ENCODE measurements at regions not wholly inside any gene's neighbourhood (a gene's known extent, or its start where the extent isn't known, plus 50 kb on each side); places are given as distances from the start of the nearest gene placed in this dataset.

DNA sequence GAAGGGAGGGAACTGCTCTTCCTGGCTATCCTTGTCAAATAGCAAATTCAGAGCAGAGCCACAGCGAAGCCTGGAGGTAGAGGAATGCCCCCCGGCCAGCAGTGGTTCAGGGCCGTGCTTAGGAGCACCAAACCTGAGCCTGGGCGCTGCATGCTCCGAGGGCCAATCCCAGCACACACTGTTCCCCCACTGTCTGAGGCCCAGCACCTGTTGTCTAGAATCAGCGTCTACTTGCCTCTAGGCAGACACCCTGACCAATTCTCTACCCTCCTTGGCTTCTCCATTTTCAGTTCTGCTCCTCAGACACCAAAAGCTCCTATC lies 177.6 kb upstream of the PKDCC start:
- no peak for TF ChIP-seq RNF2 (IDR thresholded peaks at IDR 0.05; ENCODE audit: borderline replicate concordance, low read depth)
- no peak for TF ChIP-seq JUNB (IDR thresholded peaks at IDR 0.05)
- no peak for TF ChIP-seq MYC (IDR thresholded peaks at IDR 0.05; ENCODE audit: borderline replicate concordance, low read length)
- TF ChIP-seq HOXB5 (CRISPR knock-in tag; IDR thresholded peaks at IDR 0.05) = no peak
- TF ChIP-seq POLR2A (IDR thresholded peaks at IDR 0.05; ENCODE audit: low read length) = no peak
- TF ChIP-seq CHD2 (IDR thresholded peaks at IDR 0.05; ENCODE audit: low read length, partially characterized antibody) = no peak
- no peak for TF ChIP-seq ZNF302 (CRISPR knock-in tag; IDR thresholded peaks at IDR 0.05)
- no peak for TF ChIP-seq HMGXB4 (CRISPR knock-in tag; IDR thresholded peaks at IDR 0.05; ENCODE audit: borderline replicate concordance)
- TF ChIP-seq EHMT2 (IDR thresholded peaks at IDR 0.05; ENCODE audit: low read depth) = no peak
- TF ChIP-seq, protein P1, sequence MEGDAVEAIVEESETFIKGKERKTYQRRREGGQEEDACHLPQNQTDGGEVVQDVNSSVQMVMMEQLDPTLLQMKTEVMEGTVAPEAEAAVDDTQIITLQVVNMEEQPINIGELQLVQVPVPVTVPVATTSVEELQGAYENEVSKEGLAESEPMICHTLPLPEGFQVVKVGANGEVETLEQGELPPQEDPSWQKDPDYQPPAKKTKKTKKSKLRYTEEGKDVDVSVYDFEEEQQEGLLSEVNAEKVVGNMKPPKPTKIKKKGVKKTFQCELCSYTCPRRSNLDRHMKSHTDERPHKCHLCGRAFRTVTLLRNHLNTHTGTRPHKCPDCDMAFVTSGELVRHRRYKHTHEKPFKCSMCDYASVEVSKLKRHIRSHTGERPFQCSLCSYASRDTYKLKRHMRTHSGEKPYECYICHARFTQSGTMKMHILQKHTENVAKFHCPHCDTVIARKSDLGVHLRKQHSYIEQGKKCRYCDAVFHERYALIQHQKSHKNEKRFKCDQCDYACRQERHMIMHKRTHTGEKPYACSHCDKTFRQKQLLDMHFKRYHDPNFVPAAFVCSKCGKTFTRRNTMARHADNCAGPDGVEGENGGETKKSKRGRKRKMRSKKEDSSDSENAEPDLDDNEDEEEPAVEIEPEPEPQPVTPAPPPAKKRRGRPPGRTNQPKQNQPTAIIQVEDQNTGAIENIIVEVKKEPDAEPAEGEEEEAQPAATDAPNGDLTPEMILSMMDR (IDR thresholded peaks at IDR 0.05) = no peak
- Histone ChIP-seq H3K4me1 (peaks cover 62% of the 10 kb centered on the region), H3K4me3 (no peak overlapping the region), H3K27ac (peak overlapping the region; percentile 73 to 85), H3K4me2 (no peak overlapping the region), H3K9me3 (no peaks in the 10 kb centered on the region)
- ChIA-PET POLR2A (interaction anchor here (0.5 to 1.1 kb wide), 3 partner anchors 29 to 177 kb away, joined by 3 to 4 read pairs (median 3); partner anchors contain the start of gene PKDCC), CTCF (interaction anchor here (0.5 to 18.2 kb wide), 56 partner anchors 10 to 1264 kb away, joined by 3 to 761 read pairs (median 5); partner anchors contain the start of gene PKDCC)
- ATAC-seq (peak; percentile 10 to 31; a peak in 3 of 6 replicates), DNase-seq (ENCODE audit: low read depth in 1 of 2, low spot score in 1 of 2) (no peak), FAIRE-seq (no peak)
- WGBS (ENCODE audit: missing lambda C conversion rate) = 65% methylated on average over 6 of the region's 6 CpGs

DNA sequence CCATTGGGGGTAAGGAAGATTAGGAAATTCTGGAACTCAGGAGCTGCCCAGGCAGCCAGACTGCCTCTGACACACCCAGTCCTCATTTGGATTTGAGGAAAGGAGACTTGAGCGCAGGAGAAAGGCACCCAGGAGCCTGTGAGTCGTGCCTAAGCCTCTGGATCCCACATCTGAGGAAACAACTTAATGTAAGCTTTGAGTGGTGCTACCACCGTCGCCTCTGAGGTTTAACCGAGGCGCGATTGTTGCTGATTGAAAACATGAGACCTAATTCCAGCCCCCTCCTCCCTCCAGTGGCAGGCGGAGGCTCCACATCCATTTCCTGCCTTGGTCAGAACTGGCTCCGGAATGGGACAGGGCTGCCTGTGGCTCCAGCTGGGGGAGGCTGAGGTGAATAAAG lies 176.7 kb upstream of the PKDCC start:
- WGBS (ENCODE audit: missing lambda C conversion rate) = 96% methylated on average over 9 of the region's 9 CpGs
- Histone ChIP-seq H3K27ac (peak overlapping the region; percentile 73 to 85; a peak in 5 of 6 replicates), H3K4me2 (no peak overlapping the region), H3K4me3 (no peak overlapping the region), H3K9me3 (no peaks in the 10 kb centered on the region), H3K4me1 (peaks cover 53% of the 10 kb centered on the region)
- no peak for FAIRE-seq
- POLR2A ChIA-PET = no interaction called here
- no peak for TF ChIP-seq FOXS1 (CRISPR knock-in tag; IDR thresholded peaks at IDR 0.05)
- TF ChIP-seq HOXB13 (CRISPR knock-in tag; IDR thresholded peaks at IDR 0.05; ENCODE audit: low read depth) = no peak
- TF ChIP-seq ZFP36 (IDR thresholded peaks at IDR 0.05; ENCODE audit: borderline replicate concordance, partially characterized antibody) = no peak
- TF ChIP-seq CEBPB (IDR thresholded peaks at IDR 0.05) = no peak
- no peak for TF ChIP-seq CHD4 (IDR thresholded peaks at IDR 0.05; ENCODE audit: borderline replicate concordance)
- TF ChIP-seq HOXB5 (CRISPR knock-in tag; IDR thresholded peaks at IDR 0.05) = no peak
- no peak for TF ChIP-seq EHF (CRISPR knock-in tag; IDR thresholded peaks at IDR 0.05)
- no peak for TF ChIP-seq MAX (IDR thresholded peaks at IDR 0.05)
- no peak for TF ChIP-seq MAZ (IDR thresholded peaks at IDR 0.05; ENCODE audit: borderline replicate concordance, low read depth, low read length)
- no peak for DNase-seq (ENCODE audit: low read depth in 1 of 2, low spot score in 1 of 2)
- peak in 1 of 2 experiments; percentile 6; a peak in 1 of 6 replicates for ATAC-seq
- CTCF ChIA-PET = interaction anchor here (0.6 to 18.2 kb wide), 23 partner anchors 10 to 304 kb away, joined by 3 to 761 read pairs (median 24); partner anchors contain the start of gene PKDCC

GRCh38 chr2:41872646-41873045 lies 175.2 kb upstream of the PKDCC start:
- Histone ChIP-seq H3K4me2 (no peak overlapping the region), H3K27ac (peak overlapping the region; percentile 10 to 85; a peak in 4 of 6 replicates), H3K9me3 (no peaks in the 10 kb centered on the region), H3K4me3 (no peak overlapping the region), H3K4me1 (peaks cover 37% of the 10 kb centered on the region)
- ATAC-seq (no peak), DNase-seq (ENCODE audit: low read depth in 1 of 2, low spot score in 1 of 2) (no peak), FAIRE-seq (no peak)
- ChIA-PET CTCF (interaction anchor here (1.4 to 18.2 kb wide), 12 partner anchors 12 to 444 kb away, joined by 3 to 761 read pairs (median 37); no protein-coding TSS in a partner anchor), POLR2A (no interaction called here)
- WGBS (ENCODE audit: missing lambda C conversion rate) = 70% methylated on average over 3 of the region's 3 CpGs
- TF ChIP-seq ZNF302 (CRISPR knock-in tag; IDR thresholded peaks at IDR 0.05) (no peak), HDAC2 (IDR thresholded peaks at IDR 0.05) (no peak), ZFP36 (IDR thresholded peaks at IDR 0.05; ENCODE audit: borderline replicate concordance, partially characterized antibody) (no peak), PHF8 (IDR thresholded peaks at IDR 0.05; ENCODE audit: borderline replicate concordance, low read depth) (no peak), TFCP2L1 (CRISPR knock-in tag; IDR thresholded peaks at IDR 0.05) (no peak), RARB (CRISPR knock-in tag; IDR thresholded peaks at IDR 0.05) (no peak), FOXS1 (CRISPR knock-in tag; IDR thresholded peaks at IDR 0.05) (no peak), CBX8 (IDR thresholded peaks at IDR 0.05) (no peak), JUN (IDR thresholded peaks at IDR 0.05) (no peak), HEYL (CRISPR knock-in tag; IDR thresholded peaks at IDR 0.05) (no peak), RAD21 (conservative IDR thresholded peaks at IDR 0.05 in 1 of 2, IDR thresholded peaks at IDR 0.05 in 1 of 2) (no peak), CHD2 (IDR thresholded peaks at IDR 0.05; ENCODE audit: low read length, partially characterized antibody) (no peak), CBX2 (IDR thresholded peaks at IDR 0.05; ENCODE audit: borderline replicate concordance, low read depth) (no peak)
- TF ChIP-seq, protein P2, sequence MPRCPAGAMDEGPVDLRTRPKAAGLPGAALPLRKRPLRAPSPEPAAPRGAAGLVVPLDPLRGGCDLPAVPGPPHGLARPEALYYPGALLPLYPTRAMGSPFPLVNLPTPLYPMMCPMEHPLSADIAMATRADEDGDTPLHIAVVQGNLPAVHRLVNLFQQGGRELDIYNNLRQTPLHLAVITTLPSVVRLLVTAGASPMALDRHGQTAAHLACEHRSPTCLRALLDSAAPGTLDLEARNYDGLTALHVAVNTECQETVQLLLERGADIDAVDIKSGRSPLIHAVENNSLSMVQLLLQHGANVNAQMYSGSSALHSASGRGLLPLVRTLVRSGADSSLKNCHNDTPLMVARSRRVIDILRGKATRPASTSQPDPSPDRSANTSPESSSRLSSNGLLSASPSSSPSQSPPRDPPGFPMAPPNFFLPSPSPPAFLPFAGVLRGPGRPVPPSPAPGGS (IDR thresholded peaks at IDR 0.05) = no peak
- TF ChIP-seq, protein P3, sequence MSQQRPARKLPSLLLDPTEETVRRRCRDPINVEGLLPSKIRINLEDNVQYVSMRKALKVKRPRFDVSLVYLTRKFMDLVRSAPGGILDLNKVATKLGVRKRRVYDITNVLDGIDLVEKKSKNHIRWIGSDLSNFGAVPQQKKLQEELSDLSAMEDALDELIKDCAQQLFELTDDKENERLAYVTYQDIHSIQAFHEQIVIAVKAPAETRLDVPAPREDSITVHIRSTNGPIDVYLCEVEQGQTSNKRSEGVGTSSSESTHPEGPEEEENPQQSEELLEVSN (IDR thresholded peaks at IDR 0.05; ENCODE audit: borderline replicate concordance, low read depth) = no peak

Data from A549 (cell line).